WI38 (cell line): ENCODE measurements at regions not wholly inside any gene's neighbourhood (a gene's known extent, or its start where the extent isn't known, plus 50 kb on each side); places are given as distances from the start of the nearest gene placed in this dataset.

Source experiments
- H3K4me3 ChIP-seq: 2 replicates; pipeline ENCODE4 v1.5.1; 2011; ENCODE audit warnings: low read depth, mild to moderate bottlenecking, control low read depth, low read length
- TF ChIP-seq, protein P1 (sequence below): IDR thresholded peaks from 2 replicates; pipeline ENCODE4 v1.5.1; 2012; ENCODE audit warnings: low read depth, mild to moderate bottlenecking, control low read depth, low read length

DNA sequence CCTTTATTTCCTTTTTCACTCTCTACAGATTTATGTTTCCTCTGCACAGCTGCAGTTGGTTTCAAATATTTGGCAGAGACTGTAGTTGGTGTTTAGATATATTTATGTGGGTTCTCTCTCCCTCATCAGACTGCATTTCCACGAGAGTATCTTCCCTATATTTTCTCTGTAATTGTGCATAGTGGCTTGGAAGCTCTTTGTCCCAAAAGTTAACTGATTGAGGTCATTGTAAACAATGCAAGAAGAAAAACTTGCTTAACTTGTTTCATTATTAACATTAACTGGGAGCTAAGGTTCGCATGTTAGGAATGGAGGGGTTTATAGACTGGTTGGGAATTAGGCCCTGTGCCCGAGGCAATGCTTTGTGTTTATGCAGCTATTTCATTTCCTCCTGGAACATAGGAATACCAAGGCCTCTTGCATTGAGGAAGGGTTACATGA is 216.9 kb upstream of the HMGA2 start:
- no peak overlapping the region for H3K4me3 ChIP-seq
- TF ChIP-seq, protein P1, sequence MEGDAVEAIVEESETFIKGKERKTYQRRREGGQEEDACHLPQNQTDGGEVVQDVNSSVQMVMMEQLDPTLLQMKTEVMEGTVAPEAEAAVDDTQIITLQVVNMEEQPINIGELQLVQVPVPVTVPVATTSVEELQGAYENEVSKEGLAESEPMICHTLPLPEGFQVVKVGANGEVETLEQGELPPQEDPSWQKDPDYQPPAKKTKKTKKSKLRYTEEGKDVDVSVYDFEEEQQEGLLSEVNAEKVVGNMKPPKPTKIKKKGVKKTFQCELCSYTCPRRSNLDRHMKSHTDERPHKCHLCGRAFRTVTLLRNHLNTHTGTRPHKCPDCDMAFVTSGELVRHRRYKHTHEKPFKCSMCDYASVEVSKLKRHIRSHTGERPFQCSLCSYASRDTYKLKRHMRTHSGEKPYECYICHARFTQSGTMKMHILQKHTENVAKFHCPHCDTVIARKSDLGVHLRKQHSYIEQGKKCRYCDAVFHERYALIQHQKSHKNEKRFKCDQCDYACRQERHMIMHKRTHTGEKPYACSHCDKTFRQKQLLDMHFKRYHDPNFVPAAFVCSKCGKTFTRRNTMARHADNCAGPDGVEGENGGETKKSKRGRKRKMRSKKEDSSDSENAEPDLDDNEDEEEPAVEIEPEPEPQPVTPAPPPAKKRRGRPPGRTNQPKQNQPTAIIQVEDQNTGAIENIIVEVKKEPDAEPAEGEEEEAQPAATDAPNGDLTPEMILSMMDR = no peak

DNA sequence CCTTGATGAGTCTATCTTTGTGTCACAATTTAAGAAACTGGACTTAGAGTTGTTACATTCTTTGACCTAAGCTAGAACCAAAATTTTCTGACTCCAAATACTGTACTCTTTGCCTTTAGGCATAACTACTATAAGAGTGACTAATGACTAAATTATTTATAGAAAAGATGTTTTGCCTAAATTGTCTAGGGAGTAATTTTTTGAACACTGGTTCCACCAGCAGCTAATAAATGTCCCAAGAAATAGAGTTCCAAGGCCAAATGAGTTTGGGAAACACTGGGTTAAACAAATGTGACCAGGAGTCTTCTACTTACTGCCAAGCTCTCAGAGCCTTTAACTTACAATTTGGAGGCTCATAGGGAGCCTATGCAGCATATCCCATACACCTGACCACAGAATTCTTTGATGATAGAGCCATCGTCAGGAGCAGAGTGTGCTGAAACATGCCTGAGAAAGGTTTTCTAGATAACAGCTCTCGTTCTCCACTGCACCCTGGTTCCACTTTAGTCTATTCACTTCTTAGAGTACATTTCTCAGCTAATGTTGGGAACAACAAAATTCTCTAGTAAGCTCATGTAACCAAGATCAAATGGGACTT is 215.9 kb upstream of the HMGA2 start:
- H3K4me3 ChIP-seq = no peak overlapping the region
- TF ChIP-seq, protein P1 = no peak

DNA sequence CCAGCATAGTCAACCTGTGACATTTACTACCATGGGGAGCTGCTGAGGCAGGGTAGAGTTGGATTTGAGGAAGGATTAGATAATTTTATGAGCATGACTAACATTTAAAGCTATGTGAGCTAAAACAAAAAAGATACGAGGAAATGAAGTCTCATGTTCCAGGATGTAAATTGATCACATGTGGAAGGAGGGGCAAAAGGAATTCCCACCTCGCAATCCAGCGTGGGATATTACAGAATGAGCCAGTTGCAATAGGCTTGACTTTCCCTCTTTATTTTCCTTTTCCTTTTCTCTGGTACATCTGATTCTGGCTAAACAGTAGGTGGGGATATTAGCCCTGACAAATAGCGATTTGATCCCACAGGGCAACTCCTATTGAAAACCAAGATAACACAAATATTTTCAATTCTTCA is 214.9 kb upstream of the HMGA2 start:
- H3K4me3 ChIP-seq = no peak overlapping the region
- TF ChIP-seq, protein P1 = no peak

DNA sequence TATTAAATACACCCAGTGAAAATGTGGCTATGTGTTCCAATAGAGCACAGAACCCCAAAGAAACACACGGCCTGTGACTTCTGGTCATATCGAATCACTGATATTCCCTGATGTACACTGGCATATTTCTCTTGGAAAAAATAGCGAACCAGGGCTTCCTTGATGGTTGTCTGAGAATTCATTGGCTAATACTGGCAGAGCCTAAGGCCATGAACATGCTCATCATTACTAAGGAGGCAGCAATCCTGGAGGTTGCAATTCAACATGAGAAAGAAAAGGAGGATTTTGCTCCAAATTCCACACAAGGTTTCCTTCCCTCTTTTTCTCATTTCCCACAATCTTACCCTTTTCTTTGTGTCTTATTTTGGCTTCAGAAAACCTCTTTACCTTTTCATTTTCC is 212.9 kb upstream of the HMGA2 start:
- TF ChIP-seq, protein P1 = no peak

DNA sequence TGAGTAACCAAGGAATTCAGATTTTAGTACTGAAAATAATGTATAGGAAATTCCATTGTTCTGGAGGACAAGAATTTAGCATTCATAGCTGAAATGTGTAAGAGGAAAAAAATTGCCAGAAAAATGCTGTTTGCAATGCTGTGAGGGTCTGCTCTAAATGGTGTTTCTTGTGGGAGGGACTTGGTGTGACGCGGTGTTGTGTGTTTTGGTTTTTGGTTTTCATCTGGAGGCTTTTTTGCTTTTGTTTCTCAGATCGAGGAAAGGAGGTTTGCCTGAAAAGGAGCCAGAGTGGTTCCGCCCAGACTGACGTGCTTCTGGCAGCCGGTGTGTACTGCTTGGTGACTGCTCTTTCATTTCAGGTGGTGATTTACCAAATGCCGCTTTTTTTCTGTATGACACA is 211.8 kb upstream of the HMGA2 start:
- TF ChIP-seq, protein P1 = no peak
- no peak overlapping the region for H3K4me3 ChIP-seq

More for the DNA sequence above, 212.9 kb upstream of the HMGA2 start:
- H3K4me3 ChIP-seq = no peak overlapping the region

DNA sequence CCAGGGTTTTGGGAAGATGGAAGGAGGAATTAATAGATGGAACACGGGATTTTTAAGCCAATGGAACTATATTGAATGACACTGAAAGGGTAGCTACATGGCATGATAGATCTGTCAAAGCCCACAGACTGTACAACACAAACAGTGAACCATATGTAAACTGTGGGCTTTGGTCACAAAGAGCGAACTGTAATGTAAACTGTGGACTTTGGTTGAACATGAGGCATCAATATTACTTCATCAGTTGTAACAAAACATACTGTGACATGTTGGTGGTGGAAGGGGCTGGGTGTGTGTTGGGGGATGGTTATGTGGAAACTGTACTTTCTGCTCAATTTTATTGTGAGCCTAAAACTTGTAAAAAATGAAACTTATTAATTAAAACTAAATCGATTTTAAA is 210.6 kb upstream of the HMGA2 start:
- H3K4me3 ChIP-seq = no peak overlapping the region
- TF ChIP-seq, protein P1 = no peak

DNA sequence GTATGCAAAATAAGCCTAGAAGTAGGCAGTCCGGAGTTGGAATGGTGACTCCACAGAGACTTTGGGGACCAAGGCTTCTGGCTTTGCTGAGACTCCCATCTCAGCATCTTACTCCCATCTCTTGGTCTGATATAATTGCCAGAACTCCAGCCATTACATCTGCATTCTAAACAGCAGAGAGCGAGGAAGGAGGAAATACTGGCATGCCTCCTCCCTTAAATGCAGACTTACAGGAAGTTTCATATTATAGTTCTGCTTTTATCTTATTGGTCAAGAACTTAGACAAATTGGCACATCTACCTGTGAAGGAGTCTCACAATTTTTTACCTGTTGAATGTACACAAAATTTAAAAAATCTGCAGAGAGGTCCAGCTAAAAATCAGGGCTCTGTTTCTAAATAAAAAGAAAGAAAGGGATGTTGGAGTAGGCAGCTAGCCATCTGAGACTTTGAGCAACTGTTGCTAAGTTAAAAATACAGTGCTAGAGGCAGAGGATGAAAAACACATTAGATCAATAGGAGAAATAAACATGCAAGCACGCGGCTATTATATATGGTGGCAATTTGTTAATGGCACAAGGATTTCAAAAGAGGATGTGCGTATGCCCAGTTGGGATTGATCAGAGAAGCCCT is 209.9 kb upstream of the HMGA2 start:
- TF ChIP-seq, protein P1 = no peak
- H3K4me3 ChIP-seq = no peak overlapping the region
